Upper lobe of left lung (tissue), 6 donors: ENCODE measurements at regions not wholly inside any gene's neighbourhood (a gene's known extent, or its start where the extent isn't known, plus 50 kb on each side); places are given as distances from the start of the nearest gene placed in this dataset.
"Not testable (repeated sequence)": the region's sequence is repeated elsewhere in the genome, so short reads cannot be mapped to it uniquely, and the experiment has no call there.

ENCODE experiments used
- ATAC-seq, 2 donors: fragments of 200-7000 bp; cut with Tn5 transposase; one replicate each; pipeline ENCODE4 v1.9.1; 2022; ENCODE audit warnings: mild to moderate bottlenecking in 2 of 2, moderate library complexity in 2 of 2; ENCODE audit not compliant: low FRiP score in 2 of 2
- DNase-seq, 2 donors: peaks; one replicate each; pipeline ENCODE4 v3.0.0-alpha.2; 2019 to 2020
- H3K27ac ChIP-seq, 4 donors: fragments of 200-600 bp; sonication (generic); one replicate each; pipeline ENCODE4 v1.5.1; 2016 to 2019
- H3K27me3 ChIP-seq, 4 donors: fragments of 200-600 bp; sonication (generic); one replicate each; pipeline ENCODE4 v1.5.1; 2017 to 2019
- H3K36me3 ChIP-seq, 4 donors: fragments of 200-600 bp; sonication (generic); one replicate each; pipeline ENCODE4 v1.5.1; 2016 to 2019
- H3K4me1 ChIP-seq, 4 donors: fragments of 200-600 bp; sonication (generic); one replicate each; pipeline ENCODE4 v1.5.1; 2018 to 2019
- H3K4me3 ChIP-seq, 4 donors: fragments of 200-600 bp; sonication (generic); one replicate each; pipeline ENCODE4 v1.5.1; 2017 to 2019; ENCODE audit warnings: mild to moderate bottlenecking in 2 of 4, moderate library complexity in 1 of 4
- H3K9me3 ChIP-seq, 4 donors: fragments of 200-600 bp; sonication (generic); one replicate each; pipeline ENCODE4 v1.5.1; 2018 to 2019
- EP300 ChIP-seq, 4 donors: sonication (generic); formaldehyde crosslinking; IDR thresholded peaks; one replicate each; pipeline ENCODE4 v1.5.1; 2017; ENCODE audit warnings: antibody characterized with exemption in 4 of 4, control low read depth in 2 of 4
- POLR2A ChIP-seq, 4 donors: fragments of 450-650 bp; IDR thresholded peaks; one replicate each; pipeline ENCODE4 v1.5.1; 2016 to 2017; ENCODE audit warnings: antibody characterized with exemption in 4 of 4, mild to moderate bottlenecking in 2 of 4
- POLR2AphosphoS5 ChIP-seq, 2 donors: sonication (generic); formaldehyde crosslinking; IDR thresholded peaks; one replicate each; pipeline ENCODE4 v1.5.1; 2017; ENCODE audit warnings: antibody characterized with exemption in 2 of 2
- WGBS, 2 donors: methylation state at CpG; one replicate each; pipeline ENCODE4 v1.1.5; 2017 to 2018; 5-methylcytosine and 5-hydroxymethylcytosine counted together
- TF ChIP-seq, protein P1 (sequence below), 6 experiments: fragments of 450-650 bp in 4 of 6; fragments of 200-600 bp in 2 of 6; sonication (generic) in 2 of 6; IDR thresholded peaks; one replicate each; pipeline ENCODE4 v1.5.1; 2016 to 2019; ENCODE audit warnings: antibody characterized with exemption in 6 of 6
- donor health status: DM: no; HTN: no; CAD: no; lungs with moderate emphysema.
- donor health status: DM: no; HTN: yes; CAD: no; lungs with severe emphysema.

DNA sequence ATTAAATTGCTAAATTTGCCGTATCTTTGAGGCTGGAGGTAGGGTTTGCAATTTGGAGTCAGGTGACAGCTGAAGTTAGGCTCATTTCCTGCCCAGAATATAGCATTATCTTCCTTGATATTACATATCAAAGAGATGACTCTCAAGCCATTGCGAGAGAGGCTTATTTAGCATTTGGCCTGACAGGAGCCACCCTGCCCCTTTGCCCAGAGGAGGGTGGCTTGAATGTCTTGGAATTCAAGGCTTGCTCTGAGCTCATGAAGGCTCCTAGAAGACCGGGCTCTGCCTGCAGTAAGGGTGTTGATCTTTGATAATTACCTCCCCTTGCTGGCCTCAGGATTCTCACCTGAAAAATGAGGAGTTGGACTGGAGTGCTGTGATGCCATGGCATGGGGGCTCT lies 251.4 kb upstream of the C2CD4B start:
- H3K4me3 ChIP-seq, result no peak overlapping the region
- H3K27ac ChIP-seq, result no peak overlapping the region
- no peak for DNase-seq
- no peaks in the 10 kb centered on the region for H3K9me3 ChIP-seq
- TF ChIP-seq, protein P1, sequence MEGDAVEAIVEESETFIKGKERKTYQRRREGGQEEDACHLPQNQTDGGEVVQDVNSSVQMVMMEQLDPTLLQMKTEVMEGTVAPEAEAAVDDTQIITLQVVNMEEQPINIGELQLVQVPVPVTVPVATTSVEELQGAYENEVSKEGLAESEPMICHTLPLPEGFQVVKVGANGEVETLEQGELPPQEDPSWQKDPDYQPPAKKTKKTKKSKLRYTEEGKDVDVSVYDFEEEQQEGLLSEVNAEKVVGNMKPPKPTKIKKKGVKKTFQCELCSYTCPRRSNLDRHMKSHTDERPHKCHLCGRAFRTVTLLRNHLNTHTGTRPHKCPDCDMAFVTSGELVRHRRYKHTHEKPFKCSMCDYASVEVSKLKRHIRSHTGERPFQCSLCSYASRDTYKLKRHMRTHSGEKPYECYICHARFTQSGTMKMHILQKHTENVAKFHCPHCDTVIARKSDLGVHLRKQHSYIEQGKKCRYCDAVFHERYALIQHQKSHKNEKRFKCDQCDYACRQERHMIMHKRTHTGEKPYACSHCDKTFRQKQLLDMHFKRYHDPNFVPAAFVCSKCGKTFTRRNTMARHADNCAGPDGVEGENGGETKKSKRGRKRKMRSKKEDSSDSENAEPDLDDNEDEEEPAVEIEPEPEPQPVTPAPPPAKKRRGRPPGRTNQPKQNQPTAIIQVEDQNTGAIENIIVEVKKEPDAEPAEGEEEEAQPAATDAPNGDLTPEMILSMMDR (IDR thresholded peaks at IDR 0.05), result no peak
- TF ChIP-seq POLR2A (IDR thresholded peaks at IDR 0.05) (no peak), POLR2AphosphoS5 (IDR thresholded peaks at IDR 0.05) (no peak), EP300 (IDR thresholded peaks at IDR 0.05) (no peak)
- H3K27me3 ChIP-seq, result no peaks in the 10 kb centered on the region
- H3K36me3 ChIP-seq, result no peaks in the 10 kb centered on the region
- WGBS, 2 donors, result 85 to 91% methylated on average over 3 of the region's 3 CpGs
- H3K4me1 ChIP-seq, result no peaks in the 10 kb centered on the region
- ATAC-seq, result no peak

DNA sequence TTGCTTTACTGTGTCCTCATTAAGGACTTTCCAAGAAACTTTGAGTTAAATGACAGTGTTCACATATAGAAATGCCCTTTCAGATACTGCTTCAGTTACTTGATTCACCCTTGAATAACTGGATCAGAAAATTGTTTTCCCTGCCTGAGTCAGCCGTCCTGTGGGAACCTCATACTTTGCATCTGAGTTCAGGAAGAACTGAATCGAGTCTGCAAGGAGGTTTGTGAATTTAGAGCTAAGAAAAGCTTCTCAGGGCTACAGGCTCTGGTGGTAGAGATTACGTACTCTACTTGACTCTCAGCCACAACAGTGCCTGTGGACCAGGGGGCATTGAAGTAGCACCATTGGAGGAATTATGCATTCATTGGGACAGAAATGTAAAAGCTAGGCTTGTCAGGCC lies 252.4 kb upstream of the C2CD4B start:
- H3K4me1 ChIP-seq, result no peaks in the 10 kb centered on the region
- DNase-seq, result no peak
- 68 to 83% methylated on average over 3 of the region's 3 CpGs for WGBS, 2 donors
- no peaks in the 10 kb centered on the region for H3K27me3 ChIP-seq
- no peak for ATAC-seq
- no peaks in the 10 kb centered on the region for H3K9me3 ChIP-seq
- H3K4me3 ChIP-seq, result no peak overlapping the region
- H3K36me3 ChIP-seq, result no peaks in the 10 kb centered on the region
- TF ChIP-seq EP300 (IDR thresholded peaks at IDR 0.05) (no peak), POLR2A (IDR thresholded peaks at IDR 0.05) (no peak)
- no peak overlapping the region for H3K27ac ChIP-seq

DNA sequence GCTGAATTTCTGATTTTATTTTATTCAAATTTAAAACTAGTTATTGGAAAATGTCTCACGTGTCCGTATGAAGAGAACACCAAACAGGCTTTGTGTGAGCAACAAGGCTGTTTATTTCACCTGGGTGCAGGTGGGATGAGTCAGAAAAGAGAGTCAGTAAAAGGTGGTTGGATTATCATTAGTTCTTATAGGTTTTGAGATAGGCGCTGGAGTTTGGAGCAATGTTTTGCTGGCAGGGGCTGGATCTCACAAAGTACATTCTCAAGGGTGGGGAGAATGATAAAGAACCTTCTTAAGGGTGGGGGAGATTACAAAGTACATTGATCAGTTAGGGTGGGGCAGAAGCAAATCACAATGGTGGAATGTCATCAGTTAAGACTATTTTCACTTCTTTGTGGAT lies 253.4 kb upstream of the C2CD4B start:
- 96 to 98% methylated on average over 3 of the region's 3 CpGs for whole genome bisulfite sequencing, 2 donors
- not testable (repeated sequence) for H3K4me3 ChIP-seq, H3K9me3 ChIP-seq, DNase-seq, ATAC-seq, H3K36me3 ChIP-seq, H3K27ac ChIP-seq, H3K4me1 ChIP-seq, H3K27me3 ChIP-seq

DNA sequence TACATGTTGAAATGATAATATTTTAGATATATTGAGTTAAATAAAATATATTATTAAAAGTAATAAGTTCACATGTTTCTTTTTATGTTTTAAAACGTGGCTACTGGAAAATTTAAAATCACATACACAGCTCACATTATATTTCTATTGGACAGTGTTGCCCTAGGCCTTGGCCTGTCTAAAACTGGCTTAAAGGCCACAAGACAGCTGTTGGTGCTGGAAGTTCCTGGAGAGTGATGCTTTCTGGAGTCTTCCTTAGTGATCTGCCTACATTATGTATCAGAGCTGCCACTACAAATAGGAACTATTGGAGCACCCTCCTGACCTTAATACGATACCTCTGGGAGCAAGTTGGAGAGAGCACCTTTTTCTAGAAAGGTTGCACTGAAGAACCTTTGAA lies 254.1 kb upstream of the C2CD4B start:
- H3K4me1 ChIP-seq, result no peaks in the 10 kb centered on the region
- 78 to 81% methylated on average over 2 of the region's 2 CpGs for WGBS, 2 donors
- H3K9me3 ChIP-seq, result no peaks in the 10 kb centered on the region
- ATAC-seq (no peak), DNase-seq (no peak)
- no peaks in the 10 kb centered on the region for H3K36me3 ChIP-seq
- no peaks in the 10 kb centered on the region for H3K27me3 ChIP-seq
- TF ChIP-seq, protein P1 (IDR thresholded peaks at IDR 0.05), result no peak
- TF ChIP-seq EP300 (IDR thresholded peaks at IDR 0.05), result no peak
- TF ChIP-seq POLR2A (IDR thresholded peaks at IDR 0.05), result no peak
- no peak for TF ChIP-seq POLR2AphosphoS5 (IDR thresholded peaks at IDR 0.05)
- H3K4me3 ChIP-seq, result no peak overlapping the region
- no peak overlapping the region for H3K27ac ChIP-seq

DNA sequence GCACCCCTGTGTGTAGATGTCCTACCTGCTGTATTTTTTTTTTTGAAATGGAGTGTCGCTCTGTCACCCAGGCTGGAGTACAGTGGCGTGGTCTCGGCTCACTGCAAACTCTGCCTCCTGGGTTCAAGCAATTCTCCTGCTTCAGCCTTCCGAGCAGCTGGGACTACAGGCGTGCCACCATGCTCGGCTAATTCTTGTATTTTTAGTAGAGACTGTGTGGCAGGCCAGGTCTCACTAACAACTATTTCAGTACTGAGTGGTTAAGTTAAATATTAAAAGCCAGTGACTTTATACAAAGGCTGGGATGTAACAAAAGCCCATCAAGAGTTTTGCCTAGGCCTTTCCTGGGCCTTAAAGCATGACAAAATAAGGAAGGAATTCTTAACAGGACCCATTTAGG lies 255.3 kb upstream of the C2CD4B start:
- ATAC-seq, H3K9me3 ChIP-seq, H3K4me1 ChIP-seq, H3K27ac ChIP-seq, H3K36me3 ChIP-seq, DNase-seq, H3K27me3 ChIP-seq, H3K4me3 ChIP-seq: not testable (repeated sequence)
- 87 to 92% methylated on average over 6 of the region's 6 CpGs for WGBS, 2 donors

DNA sequence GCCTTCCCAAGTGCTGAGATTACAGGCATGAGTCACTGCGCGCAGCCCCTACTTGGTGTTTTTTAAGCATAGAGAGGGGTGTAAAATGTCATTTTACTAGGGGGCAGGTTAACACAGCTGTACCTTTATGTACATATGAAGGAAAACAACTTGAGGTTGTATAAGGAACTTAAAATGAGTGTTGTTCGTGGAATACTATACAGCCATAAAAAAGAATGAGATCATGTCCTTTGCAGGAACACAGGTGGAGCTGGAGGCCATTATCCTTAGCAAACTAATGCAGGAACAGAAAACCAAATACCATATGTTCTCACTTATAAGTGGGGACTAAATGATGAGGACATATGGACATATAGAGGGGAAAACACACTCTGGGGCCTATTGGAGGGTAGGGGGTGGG lies 256.2 kb upstream of the C2CD4B start:
- no peaks in the 10 kb centered on the region for H3K9me3 ChIP-seq
- WGBS, 2 donors, result 96 to 98% methylated on average over 3 of the region's 3 CpGs
- ATAC-seq, result no peak

More for the DNA sequence above, 256.2 kb upstream of the C2CD4B start:
- Histone ChIP-seq H3K36me3 (no peaks in the 10 kb centered on the region), H3K27me3 (no peaks in the 10 kb centered on the region), H3K4me1 (no peaks in the 10 kb centered on the region), H3K27ac (no peak overlapping the region), H3K4me3 (no peak overlapping the region)
- TF ChIP-seq POLR2A (IDR thresholded peaks at IDR 0.05) (no peak), EP300 (IDR thresholded peaks at IDR 0.05) (no peak), POLR2AphosphoS5 (IDR thresholded peaks at IDR 0.05) (no peak)
- TF ChIP-seq, protein P1 (IDR thresholded peaks at IDR 0.05), result no peak
- DNase-seq, result no peak
